ENCODE measurements at regions not wholly inside any gene's neighbourhood (a gene's known extent, or its start where the extent isn't known, plus 50 kb on each side); places are given as distances from the start of the nearest gene placed in this dataset.

GRCh38 chr17:71985111-71986039 is 135.4 kb upstream of the SOX9 start:
- H3K36me3 Mint-ChIP-seq (ENCODE audit: low read depth) = no peaks in the 10 kb centered on the region
- intact Hi-C loops (cut with micrococcal nuclease) = no loop called here
- no peak overlapping the region for H3K4me3 Mint-ChIP-seq
- CTCF ChIA-PET = no interaction called here
- H3K9me3 Mint-ChIP-seq = no peaks in the 10 kb centered on the region
- H3K27ac Mint-ChIP-seq = no peak overlapping the region
- POLR2A ChIA-PET = no interaction called here
- ATAC-seq = no peak
- no peaks in the 10 kb centered on the region for H3K27me3 Mint-ChIP-seq
- peaks cover 4% of the 10 kb centered on the region for H3K4me1 Mint-ChIP-seq (ENCODE audit: low read depth)
- no peak for TF ChIP-seq CTCF (IDR thresholded peaks at IDR 0.05)
- no peak for DNase-seq

GRCh38 chr17:71986886-71987285 is 133.9 kb upstream of the SOX9 start:
- intact Hi-C loops (cut with micrococcal nuclease) = no loop called here
- H3K27ac Mint-ChIP-seq = no peak overlapping the region
- no peaks in the 10 kb centered on the region for H3K27me3 Mint-ChIP-seq
- no peak overlapping the region for H3K4me3 Mint-ChIP-seq
- ATAC-seq = no peak
- no peak for TF ChIP-seq CTCF (IDR thresholded peaks at IDR 0.05)
- ChIA-PET POLR2A (no interaction called here), CTCF (no interaction called here)
- H3K9me3 Mint-ChIP-seq = no peaks in the 10 kb centered on the region
- DNase-seq = no peak
- H3K36me3 Mint-ChIP-seq (ENCODE audit: low read depth) = no peaks in the 10 kb centered on the region
- H3K4me1 Mint-ChIP-seq (ENCODE audit: low read depth) = peaks cover 4% of the 10 kb centered on the region

GRCh38 chr17:71987634-71988033 is 133.2 kb upstream of the SOX9 start:
- Mint-ChIP-seq H3K9me3 (no peaks in the 10 kb centered on the region), H3K27ac (no peak overlapping the region), H3K4me1 (ENCODE audit: low read depth) (peaks cover 4% of the 10 kb centered on the region), H3K27me3 (no peaks in the 10 kb centered on the region), H3K4me3 (no peak overlapping the region), H3K36me3 (ENCODE audit: low read depth) (no peaks in the 10 kb centered on the region)
- peak; percentile 3 for DNase-seq
- no peak for ATAC-seq
- CTCF ChIA-PET = no interaction called here
- intact Hi-C loops (cut with micrococcal nuclease) = no loop called here
- POLR2A ChIA-PET = interaction anchor here (0.6 kb wide), 1 partner anchor 501 kb away, joined by 3 read pairs; no protein-coding TSS in a partner anchor
- no peak for TF ChIP-seq CTCF (IDR thresholded peaks at IDR 0.05)

- Mint-ChIP-seq H3K9me3 (no peaks in the 10 kb centered on the region), H3K27ac (no peak overlapping the region), H3K4me1 (ENCODE audit: low read depth) (peaks cover 4% of the 10 kb centered on the region), H3K4me3 (no peak overlapping the region), H3K36me3 (ENCODE audit: low read depth) (no peaks in the 10 kb centered on the region), H3K27me3 (no peaks in the 10 kb centered on the region)
- no peak for TF ChIP-seq CTCF (IDR thresholded peaks at IDR 0.05)
- DNase-seq (no peak), ATAC-seq (no peak)
- intact Hi-C loops (cut with micrococcal nuclease) = no loop called here
- ChIA-PET POLR2A (no interaction called here), CTCF (no interaction called here)
Measured at GRCh38 chr17:71989117-71989516, 131.7 kb upstream of the SOX9 start.

- no peak overlapping the region for H3K27ac Mint-ChIP-seq
- ChIA-PET POLR2A (no interaction called here), CTCF (no interaction called here)
- DNase-seq (no peak), ATAC-seq (no peak)
- H3K4me3 Mint-ChIP-seq = no peak overlapping the region
- no peaks in the 10 kb centered on the region for H3K4me1 Mint-ChIP-seq (ENCODE audit: low read depth)
- H3K36me3 Mint-ChIP-seq (ENCODE audit: low read depth) = no peaks in the 10 kb centered on the region
- intact Hi-C loops (cut with micrococcal nuclease) = no loop called here
- H3K27me3 Mint-ChIP-seq = peaks cover 2% of the 10 kb centered on the region
- TF ChIP-seq CTCF (IDR thresholded peaks at IDR 0.05) = no peak
- H3K9me3 Mint-ChIP-seq = no peaks in the 10 kb centered on the region
Measured at GRCh38 chr17:71993363-71993762, 127.5 kb upstream of the SOX9 start.

Measured in activated CD8-positive, alpha-beta T cell treated with anti-CD3 and anti-CD28 coated beads for 36 hours (primary cell).